ENCODE measurements at regions not wholly inside any gene's neighbourhood (a gene's known extent, or its start where the extent isn't known, plus 50 kb on each side); places are given as distances from the start of the nearest gene placed in this dataset.

GRCh38 chr6:68013780-68014515, 621.1 kb upstream of the ADGRB3 start:
- ATAC-seq = no peak
- Mint-ChIP-seq H3K4me3 (no peak overlapping the region), H3K4me1 (no peaks in the 10 kb centered on the region), H3K9me3 (peaks cover 16 to 33% of the 10 kb centered on the region in 2 donors), H3K27me3 (ENCODE audit: low read depth in 2 of 2) (no peaks in the 10 kb centered on the region), H3K27ac (no peak overlapping the region), H3K36me3 (peaks cover 13% of the 10 kb centered on the region)
- no peaks in the 10 kb centered on the region for H3K36me3 ChIP-seq (ENCODE audit: control insufficient read depth, insufficient read depth, low read length)
- H3K27ac ChIP-seq (ENCODE audit: low read length) = no peak overlapping the region
- no peak overlapping the region for H3K4me3 ChIP-seq (ENCODE audit: low read length)
- intact Hi-C loops (cut with micrococcal nuclease) = no loop called here
- no peaks in the 10 kb centered on the region for H3K4me1 ChIP-seq (ENCODE audit: control insufficient read depth, insufficient read depth, low read length)
- no peak for DNase-seq
- TF ChIP-seq, protein P1, sequence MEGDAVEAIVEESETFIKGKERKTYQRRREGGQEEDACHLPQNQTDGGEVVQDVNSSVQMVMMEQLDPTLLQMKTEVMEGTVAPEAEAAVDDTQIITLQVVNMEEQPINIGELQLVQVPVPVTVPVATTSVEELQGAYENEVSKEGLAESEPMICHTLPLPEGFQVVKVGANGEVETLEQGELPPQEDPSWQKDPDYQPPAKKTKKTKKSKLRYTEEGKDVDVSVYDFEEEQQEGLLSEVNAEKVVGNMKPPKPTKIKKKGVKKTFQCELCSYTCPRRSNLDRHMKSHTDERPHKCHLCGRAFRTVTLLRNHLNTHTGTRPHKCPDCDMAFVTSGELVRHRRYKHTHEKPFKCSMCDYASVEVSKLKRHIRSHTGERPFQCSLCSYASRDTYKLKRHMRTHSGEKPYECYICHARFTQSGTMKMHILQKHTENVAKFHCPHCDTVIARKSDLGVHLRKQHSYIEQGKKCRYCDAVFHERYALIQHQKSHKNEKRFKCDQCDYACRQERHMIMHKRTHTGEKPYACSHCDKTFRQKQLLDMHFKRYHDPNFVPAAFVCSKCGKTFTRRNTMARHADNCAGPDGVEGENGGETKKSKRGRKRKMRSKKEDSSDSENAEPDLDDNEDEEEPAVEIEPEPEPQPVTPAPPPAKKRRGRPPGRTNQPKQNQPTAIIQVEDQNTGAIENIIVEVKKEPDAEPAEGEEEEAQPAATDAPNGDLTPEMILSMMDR (IDR thresholded peaks at IDR 0.05) = no peak
- WGBS (ENCODE audit: insufficient coverage) = 82% methylated on average over 4 of the region's 4 CpGs
- H3K27me3 ChIP-seq (ENCODE audit: control insufficient read depth, insufficient read depth, low read length) = no peaks in the 10 kb centered on the region
- no peaks in the 10 kb centered on the region for H3K9me3 ChIP-seq (ENCODE audit: control insufficient read depth, insufficient read depth, low read length)

DNA sequence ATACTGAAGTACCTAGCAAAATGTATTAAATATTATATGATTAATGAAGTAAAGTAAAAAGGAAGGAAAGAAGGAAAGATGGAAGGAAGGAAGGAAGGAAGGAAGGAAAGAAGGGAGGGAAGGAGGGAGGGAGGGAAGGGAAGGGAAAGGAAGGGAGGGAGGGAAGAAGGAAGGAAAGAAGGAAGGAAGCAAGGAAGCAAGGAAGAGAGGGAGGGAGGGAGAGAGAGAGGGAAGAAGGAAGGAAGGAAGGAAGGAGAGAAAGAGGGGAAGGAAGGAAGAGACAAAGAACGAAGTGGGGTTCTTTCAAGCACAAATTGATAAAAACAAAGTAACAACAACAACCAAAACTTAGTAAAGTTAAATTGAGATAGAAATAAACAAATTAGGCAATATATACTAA, 622.3 kb upstream of the ADGRB3 start:
- H3K4me3 ChIP-seq (ENCODE audit: low read length) = no peak overlapping the region
- intact Hi-C loops (cut with micrococcal nuclease) = no loop called here
- H3K27ac ChIP-seq (ENCODE audit: low read length) = no peak overlapping the region
- no peak overlapping the region for H3K27ac Mint-ChIP-seq
- ATAC-seq = no peak
- peaks cover 14 to 36% of the 10 kb centered on the region in 2 donors for H3K9me3 Mint-ChIP-seq
- no peaks in the 10 kb centered on the region for H3K4me1 ChIP-seq (ENCODE audit: control insufficient read depth, insufficient read depth, low read length)
- H3K4me1 Mint-ChIP-seq = no peaks in the 10 kb centered on the region
- H3K27me3 ChIP-seq (ENCODE audit: control insufficient read depth, insufficient read depth, low read length) = no peaks in the 10 kb centered on the region
- H3K36me3 ChIP-seq (ENCODE audit: control insufficient read depth, insufficient read depth, low read length) = no peaks in the 10 kb centered on the region
- no peak overlapping the region for H3K4me3 Mint-ChIP-seq
- H3K36me3 Mint-ChIP-seq = peaks cover 13% of the 10 kb centered on the region
- TF ChIP-seq, protein P1 (IDR thresholded peaks at IDR 0.05) = no peak
- WGBS (ENCODE audit: insufficient coverage) = no CpG with 5 or more reads among the region's 1 CpG
- no peaks in the 10 kb centered on the region for H3K9me3 ChIP-seq (ENCODE audit: control insufficient read depth, insufficient read depth, low read length)
- DNase-seq = no peak
- H3K27me3 Mint-ChIP-seq (ENCODE audit: low read depth in 2 of 2) = no peaks in the 10 kb centered on the region

- no peaks in the 10 kb centered on the region for H3K9me3 ChIP-seq (ENCODE audit: control insufficient read depth, insufficient read depth, low read length)
- no peak overlapping the region for H3K27ac Mint-ChIP-seq
- H3K27ac ChIP-seq (ENCODE audit: low read length) = no peak overlapping the region
- no peak overlapping the region for H3K4me3 ChIP-seq (ENCODE audit: low read length)
- H3K27me3 ChIP-seq (ENCODE audit: control insufficient read depth, insufficient read depth, low read length) = no peaks in the 10 kb centered on the region
- H3K36me3 ChIP-seq (ENCODE audit: control insufficient read depth, insufficient read depth, low read length) = no peaks in the 10 kb centered on the region
- no peaks in the 10 kb centered on the region for H3K27me3 Mint-ChIP-seq (ENCODE audit: low read depth in 2 of 2)
- no peak for DNase-seq
- intact Hi-C loops (cut with micrococcal nuclease) = no loop called here
- TF ChIP-seq, protein P1 (IDR thresholded peaks at IDR 0.05) = no peak
- no peak for ATAC-seq
- 91% methylated on average over 4 of the region's 4 CpGs for WGBS (ENCODE audit: insufficient coverage)
- H3K36me3 Mint-ChIP-seq = peaks cover 13% of the 10 kb centered on the region
- no peaks in the 10 kb centered on the region for H3K4me1 ChIP-seq (ENCODE audit: control insufficient read depth, insufficient read depth, low read length)
- peaks cover 12 to 39% of the 10 kb centered on the region in 2 donors for H3K9me3 Mint-ChIP-seq
- H3K4me1 Mint-ChIP-seq = no peaks in the 10 kb centered on the region
- H3K4me3 Mint-ChIP-seq = no peak overlapping the region
These were observed 624.1 kb upstream of the ADGRB3 start for GRCh38 chr6:68010936-68011335.

DNA sequence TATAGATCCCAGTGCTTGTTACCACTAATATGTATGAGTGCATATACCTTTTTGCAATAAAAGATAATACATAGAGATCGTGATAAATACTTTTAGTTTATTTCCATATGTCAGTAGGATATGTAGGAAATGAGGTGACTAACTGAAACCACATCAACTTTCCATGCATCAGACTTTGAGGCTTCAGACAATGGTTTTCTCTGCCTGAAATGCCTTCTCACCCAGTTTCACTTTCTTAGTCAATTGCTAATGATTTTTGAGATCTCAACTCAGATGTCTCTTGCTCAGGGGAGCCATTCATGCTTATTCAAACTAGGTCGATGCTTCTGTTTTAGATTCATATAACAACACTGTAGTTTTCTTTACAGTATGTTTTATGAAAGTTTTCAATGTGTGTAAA, 626.6 kb upstream of the ADGRB3 start:
- no peak overlapping the region for H3K4me3 Mint-ChIP-seq
- intact Hi-C loops (cut with micrococcal nuclease) = no loop called here
- no CpG with 5 or more reads among the region's 2 CpGs for WGBS (ENCODE audit: insufficient coverage)
- no peaks in the 10 kb centered on the region for H3K27me3 ChIP-seq (ENCODE audit: control insufficient read depth, insufficient read depth, low read length)
- no peak overlapping the region for H3K27ac ChIP-seq (ENCODE audit: low read length)
- TF ChIP-seq, protein P1 (IDR thresholded peaks at IDR 0.05) = no peak
- H3K36me3 ChIP-seq (ENCODE audit: control insufficient read depth, insufficient read depth, low read length) = no peaks in the 10 kb centered on the region
- H3K27ac Mint-ChIP-seq = no peak overlapping the region
- DNase-seq (no peak), ATAC-seq (no peak)
- H3K4me1 ChIP-seq (ENCODE audit: control insufficient read depth, insufficient read depth, low read length) = no peaks in the 10 kb centered on the region
- H3K9me3 Mint-ChIP-seq = peaks cover 14 to 33% of the 10 kb centered on the region in 2 donors
- H3K36me3 Mint-ChIP-seq = peaks cover 6% of the 10 kb centered on the region
- no peaks in the 10 kb centered on the region for H3K27me3 Mint-ChIP-seq (ENCODE audit: low read depth in 2 of 2)
- no peaks in the 10 kb centered on the region for H3K9me3 ChIP-seq (ENCODE audit: control insufficient read depth, insufficient read depth, low read length)
- no peak overlapping the region for H3K4me3 ChIP-seq (ENCODE audit: low read length)
- no peaks in the 10 kb centered on the region for H3K4me1 Mint-ChIP-seq
